NCI-H510A (cell line): ENCODE measurements at regions not wholly inside any gene's neighbourhood (a gene's known extent, or its start where the extent isn't known, plus 50 kb on each side); places are given as distances from the start of the nearest gene placed in this dataset.

Experiments
- DNase-seq: peaks from one replicate; lab custom pipeline; 2025; lab: John Stamatoyannopoulos, UW

DNA sequence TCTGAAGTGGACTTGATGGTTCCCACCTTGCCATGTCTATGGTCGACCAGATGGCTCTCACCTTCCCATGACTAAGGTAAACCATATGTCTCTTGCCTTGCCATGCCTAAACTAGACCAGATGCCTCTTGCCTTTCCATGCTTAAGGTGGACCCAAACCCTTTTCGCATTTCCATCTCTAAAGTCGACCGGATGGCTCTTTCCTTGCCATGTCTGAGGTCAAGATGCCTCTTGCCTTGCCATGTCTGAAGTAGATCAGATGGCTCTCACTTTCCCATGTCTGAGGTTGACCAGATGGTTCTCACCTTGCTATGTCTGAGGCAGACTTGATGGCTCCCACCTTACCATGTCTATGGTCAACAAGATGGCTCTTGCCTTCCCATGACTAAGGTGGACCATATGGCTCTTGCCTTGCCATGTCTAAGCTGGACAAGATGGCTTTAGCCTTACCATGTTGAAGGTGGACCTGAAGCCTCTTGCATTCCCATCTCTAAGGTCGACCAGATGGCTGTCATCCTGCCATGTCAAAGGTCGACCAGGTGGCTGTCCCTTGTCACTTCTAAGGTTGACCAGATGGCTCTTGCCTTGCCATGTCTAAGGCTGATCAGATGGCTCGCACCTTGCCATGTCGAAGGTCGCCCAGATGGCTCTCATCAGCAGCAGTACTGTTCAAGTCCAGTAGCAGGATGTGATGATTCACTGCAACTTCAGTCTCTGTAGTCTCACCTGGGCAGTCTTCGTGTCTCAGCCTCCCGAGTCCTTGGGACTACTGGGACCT lies 1439.4 kb downstream of the UQCRFS1 start:
- no peak for DNase-seq

DNA sequence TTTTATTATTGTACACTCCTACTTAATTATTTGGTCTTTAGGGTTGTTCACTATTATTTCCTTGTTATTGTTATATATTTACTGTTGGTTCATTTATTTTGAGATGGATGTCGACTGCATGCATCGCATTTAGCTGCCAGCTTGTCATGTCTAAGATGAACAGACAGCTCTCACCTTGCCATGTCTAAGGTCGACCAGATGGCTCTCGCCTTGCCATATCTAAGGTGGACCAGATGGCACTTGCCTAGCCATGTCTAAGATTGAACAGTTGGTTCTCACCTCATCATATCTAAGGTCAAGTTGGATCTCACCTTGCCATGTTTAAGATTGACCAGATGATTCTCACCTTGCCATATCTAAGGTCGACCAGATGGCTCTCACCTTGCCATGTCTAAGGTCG lies 1440.9 kb downstream of the UQCRFS1 start:
- no peak for DNase-seq

DNA sequence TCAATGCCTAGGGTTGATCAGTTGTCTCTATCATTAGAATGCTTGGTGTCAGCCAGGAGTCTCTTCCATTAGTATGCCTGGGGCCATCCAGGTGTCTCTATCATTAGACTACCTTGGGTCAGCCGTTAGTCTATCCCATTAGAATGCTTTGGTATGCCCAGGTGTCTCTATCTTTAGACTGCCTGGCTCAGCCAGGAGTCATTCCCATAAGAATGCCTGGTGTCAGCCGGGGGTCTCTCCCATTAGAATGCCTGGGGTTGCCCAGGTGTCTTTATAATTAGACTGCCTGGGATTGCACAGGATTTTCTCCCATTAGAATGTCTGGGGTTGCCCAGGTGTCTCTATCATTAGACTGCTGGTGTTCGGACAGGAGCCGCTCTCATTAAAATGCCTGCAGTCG lies 1442.9 kb downstream of the UQCRFS1 start:
- DNase-seq: no peak

DNA sequence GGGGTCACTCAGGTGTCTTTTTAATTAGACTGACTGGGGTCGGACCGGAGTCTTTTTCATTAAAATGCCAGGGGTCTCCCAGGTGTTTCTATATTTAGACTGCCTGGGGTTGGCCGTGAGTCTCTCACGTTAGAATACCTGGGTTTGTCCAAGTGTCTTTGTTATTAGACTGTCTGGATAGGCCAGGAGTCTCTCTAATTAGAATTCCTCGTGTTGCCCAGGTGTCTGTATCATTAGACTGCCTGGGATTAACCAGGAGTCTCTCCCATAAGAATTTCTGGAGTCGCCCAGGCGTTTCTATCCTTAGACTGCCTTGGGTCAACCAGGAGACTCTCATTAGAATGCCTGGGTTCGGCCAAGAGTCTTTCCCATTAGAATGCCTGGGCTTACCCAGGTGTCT lies 1445.7 kb downstream of the UQCRFS1 start:
- DNase-seq: no peak

DNA sequence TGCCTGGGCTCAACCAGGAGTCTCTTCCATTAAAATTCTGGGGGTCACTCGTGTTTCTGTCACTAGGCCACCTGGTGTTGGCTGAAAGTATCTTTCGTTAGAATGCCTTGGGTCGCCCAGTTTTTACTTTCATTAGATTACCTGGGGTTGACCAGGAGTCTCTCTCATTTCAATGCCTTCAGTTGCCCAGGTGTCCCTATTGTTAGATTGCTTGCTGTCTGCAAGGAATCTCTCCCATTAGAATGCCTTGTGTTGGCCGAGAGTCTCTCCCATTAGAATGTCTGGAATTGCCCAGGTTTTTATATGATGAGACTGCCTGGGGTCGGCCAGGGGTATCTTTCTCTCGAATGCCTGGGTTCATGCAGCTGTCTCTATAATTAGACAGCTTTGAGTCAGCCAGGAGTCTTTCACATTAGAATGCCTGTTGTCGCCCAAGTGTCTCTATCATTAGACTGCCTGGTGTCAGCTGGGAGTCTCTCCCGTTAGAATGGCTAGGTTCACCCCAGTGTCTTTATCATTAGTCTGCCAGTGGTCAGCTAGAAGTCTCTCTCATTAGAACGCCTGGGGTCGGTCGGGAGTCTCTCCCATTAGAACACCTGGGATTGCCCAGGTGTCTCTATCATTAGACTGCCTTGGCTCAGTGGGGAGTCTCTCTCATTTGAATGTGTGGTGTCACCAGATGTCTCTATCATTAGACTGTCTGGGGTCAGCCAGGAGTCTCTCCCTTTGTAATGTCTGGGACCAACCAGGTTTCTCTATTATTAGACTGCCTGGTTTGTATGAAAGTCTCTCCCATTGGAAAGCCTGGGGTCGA lies 1446.8 kb downstream of the UQCRFS1 start:
- no peak for DNase-seq

- DNase-seq: no peak
Observed at GRCh38 chr19:27765397-27765796, 1447.6 kb downstream of the UQCRFS1 start.

GRCh38 chr19:27764186-27764804 lies 1448.7 kb downstream of the UQCRFS1 start:
- no peak for DNase-seq

- no peak for DNase-seq
Observed at GRCh38 chr19:27762933-27763332, 1450.0 kb downstream of the UQCRFS1 start.

DNA sequence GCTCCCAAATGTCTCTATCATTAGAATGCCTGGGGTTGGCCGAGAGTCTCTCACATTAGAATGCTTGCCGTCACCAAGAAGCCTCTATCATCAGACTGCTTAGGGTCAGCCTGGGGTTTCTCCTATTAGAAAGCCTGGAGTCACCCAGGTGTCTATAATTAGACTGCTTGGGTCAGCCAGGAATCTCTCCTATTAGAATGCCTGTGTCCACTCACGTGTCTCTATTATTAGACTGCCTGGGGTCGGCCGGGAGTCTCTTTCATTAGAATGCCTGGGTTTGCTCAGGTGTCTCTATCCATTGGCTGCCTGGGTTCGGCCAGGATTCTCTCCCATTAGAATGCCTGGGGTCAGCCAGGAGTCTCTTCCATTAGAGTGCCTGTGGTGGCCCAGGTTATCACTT lies 1453.1 kb downstream of the UQCRFS1 start:
- DNase-seq: no peak

DNA sequence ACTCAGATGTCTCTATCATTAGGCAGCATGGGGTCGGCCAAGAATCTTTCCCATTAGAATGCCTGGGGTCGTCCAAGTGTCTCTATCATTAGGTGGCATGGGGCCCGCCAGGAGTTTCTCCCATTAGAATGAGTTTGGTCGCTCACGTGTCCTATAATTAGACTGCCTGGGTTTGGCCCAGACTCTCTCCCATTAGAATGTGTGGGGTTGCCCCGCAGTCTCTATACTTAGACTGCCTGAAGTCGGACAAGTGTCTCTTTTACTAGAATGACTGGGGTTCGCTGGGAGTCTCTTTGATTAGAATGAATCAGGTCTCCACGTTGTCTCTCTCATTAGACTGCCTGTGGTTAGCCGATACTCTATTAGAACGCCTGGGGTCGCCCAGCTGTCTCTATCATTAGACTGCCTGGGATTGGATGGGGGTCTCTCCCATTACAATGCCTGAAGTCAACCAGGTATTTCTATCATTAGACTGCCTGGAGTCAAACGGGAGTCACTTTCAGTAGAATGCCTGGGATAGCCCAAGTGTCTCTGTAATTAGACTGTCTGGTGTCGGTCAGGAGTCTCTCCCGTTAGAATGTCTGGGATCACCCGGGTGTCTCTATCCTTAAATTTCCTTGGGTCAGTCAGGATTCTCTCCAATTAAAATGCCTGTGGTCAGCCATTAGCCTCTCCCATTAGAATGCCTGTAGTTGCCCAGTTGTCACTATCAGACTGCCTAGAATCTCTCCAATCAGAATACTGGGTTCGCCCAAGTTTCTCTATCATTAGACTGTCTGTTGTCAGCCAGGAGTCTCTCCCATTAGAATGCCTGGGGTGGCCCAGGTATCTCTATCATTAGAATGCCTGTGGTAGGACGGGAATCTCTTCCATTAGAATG lies 1454.1 kb downstream of the UQCRFS1 start:
- DNase-seq: no peak

DNA sequence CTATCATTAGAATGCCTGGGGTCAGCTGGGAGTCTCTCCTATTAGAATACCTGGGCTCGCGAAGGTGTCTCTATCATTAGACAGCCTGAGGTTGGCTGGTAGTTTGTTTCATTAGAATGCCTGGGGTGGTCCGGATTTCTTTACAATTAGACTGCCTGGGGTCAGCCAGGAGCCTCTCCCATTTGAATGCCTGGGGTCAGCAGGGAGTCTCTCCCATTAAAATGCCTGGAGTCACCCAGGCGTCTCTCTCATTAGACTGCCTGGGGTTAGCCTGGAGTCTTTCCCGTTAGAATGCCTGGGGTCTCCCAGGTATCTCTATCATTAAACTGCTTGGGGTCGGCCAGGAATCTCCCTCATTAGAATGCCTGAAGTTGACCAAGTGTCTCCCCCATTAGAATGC lies 1458.3 kb downstream of the UQCRFS1 start:
- no peak for DNase-seq

DNA sequence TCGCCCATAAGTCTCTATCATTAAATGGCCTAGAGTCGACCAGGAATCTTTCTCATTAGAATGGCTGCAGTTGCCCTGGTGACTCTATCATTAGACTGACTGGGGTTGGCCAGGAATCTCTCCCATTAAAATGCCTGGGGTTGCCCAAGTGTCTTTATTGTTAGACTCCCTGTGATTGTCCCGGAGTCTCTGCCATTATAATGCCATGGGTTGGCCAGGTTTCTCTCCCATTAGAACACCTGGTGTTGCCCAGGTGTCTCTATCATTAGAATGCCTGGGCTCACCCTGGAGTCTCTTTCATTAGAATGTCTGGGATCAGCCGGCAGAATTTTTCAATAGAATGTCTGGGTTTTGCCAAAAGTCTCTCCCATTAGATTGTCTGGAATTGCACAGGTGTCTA lies 1459.3 kb downstream of the UQCRFS1 start:
- no peak for DNase-seq

DNA sequence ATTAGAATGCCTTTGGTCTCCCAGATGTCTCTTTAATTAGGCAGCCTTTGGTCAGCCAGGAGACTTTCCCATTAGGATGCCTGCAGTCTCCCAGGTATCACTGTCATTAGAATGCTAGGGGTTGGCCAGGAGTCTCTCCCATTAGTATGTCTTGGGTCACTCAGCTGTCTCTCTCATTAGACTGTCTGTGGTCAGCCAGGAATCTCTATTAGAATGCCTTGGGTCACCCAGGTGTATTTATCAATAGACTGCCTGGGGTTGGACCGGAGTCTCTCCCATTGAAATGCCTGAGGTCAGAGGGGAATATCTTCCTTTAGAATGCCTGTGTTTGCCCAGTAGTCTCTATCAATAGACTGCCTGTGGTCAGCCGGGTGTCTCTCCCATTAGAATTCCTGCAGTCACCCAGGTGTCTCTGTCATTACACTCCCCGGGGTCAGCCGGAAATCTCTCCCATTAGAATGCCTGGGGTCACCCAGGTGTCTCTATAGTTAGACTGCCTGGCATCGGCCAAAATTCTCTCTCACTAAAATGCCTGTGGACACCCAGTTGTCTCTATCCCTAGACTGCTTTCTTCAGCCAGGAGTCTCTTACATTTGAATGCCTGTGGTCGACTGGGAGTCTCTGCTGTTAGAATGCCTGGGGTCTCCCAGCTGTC lies 1460.3 kb downstream of the UQCRFS1 start:
- DNase-seq: no peak

DNA sequence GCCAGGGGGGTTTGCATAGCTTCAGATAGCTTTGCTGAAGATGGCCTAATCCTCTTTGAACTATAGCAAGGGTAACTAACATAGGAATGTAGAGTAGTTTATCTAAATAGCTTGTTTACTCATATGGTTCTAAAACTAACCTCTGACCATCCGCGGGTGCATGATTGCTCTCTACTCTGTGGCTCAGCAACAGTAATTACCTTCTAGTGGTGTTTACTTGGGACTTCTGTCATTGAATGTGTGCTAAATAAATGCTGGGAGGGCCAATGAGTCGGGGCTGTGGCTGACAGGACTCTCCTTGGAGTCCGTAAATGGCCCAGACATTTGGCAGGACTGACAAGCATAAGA lies 1461.9 kb downstream of the UQCRFS1 start:
- no peak for DNase-seq

GRCh38 chr19:27750391-27751043 lies 1462.4 kb downstream of the UQCRFS1 start:
- DNase-seq: no peak

GRCh38 chr19:27748551-27749152 lies 1464.3 kb downstream of the UQCRFS1 start:
- DNase-seq: no peak

- DNase-seq: no peak
Observed at GRCh38 chr19:27746691-27747380, 1466.1 kb downstream of the UQCRFS1 start.

DNA sequence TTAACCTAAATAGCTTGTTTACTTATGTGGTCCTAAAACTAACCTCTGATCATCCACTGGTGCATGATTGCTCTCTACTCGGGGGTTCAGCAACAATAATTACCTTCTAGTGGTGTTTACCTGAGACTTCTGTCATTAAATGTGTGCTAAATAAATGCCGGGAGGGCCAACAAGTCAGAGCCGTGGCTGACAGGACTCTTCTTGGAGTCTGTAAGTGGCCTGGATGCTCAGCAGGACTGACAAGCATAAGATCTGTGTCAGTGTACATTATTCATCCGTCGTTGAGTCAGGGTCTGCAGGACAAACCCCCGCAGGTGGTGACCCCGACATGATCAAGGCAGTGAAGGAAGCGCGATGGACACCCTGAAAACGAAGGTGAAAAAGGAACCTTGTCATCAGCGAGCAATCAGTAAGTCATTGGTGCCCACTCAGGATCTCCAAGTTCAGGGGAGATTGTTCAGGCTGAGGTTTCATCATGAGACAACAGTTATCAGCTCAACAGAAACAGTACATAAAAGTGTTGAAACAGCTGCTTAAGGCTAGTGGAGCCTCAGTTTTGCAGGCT lies 1466.9 kb downstream of the UQCRFS1 start:
- DNase-seq: no peak

DNA sequence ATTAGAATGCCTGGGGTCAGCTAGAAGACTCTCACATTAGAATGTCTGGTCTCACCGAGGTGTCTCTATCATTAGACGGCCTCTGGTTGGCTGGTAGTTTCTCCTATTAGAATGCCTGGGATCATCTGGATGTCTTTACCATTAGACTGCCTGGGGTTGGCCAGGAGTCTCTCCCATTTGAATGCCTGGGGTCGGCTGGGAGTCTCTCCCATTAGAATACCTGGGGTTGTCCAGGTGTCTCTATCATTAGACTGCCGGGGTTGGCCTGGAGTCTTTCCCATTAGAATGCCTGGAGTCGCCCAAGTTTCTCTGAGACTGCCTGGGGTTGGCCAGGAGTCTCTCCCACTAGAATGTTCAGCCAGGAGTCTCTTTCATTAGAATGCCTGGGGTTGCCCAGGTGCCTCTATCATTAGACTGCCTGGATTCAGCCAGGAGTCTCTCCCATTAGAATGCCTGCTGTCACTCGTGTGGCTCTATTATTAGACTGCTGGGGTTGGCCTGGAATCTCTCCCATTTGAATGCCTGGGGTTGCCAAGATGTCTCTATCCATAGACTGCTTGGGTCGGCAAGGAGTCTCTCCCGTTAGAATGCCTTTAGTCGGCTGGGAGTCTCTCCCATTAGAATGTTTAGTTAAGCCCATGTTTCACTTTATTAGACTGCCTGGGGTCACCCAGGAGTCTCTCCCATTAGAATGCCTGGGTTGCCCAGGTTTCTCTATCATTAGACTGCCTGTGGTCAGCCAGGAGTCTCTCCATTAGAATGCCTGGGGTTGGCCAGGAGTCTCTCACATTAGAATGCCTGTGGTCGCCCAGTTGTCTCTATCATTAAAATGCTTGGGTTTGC lies 1467.8 kb downstream of the UQCRFS1 start:
- no peak for DNase-seq
